Adrenal gland (tissue), 5 donors: ENCODE measurements at regions not wholly inside any gene's neighbourhood (a gene's known extent, or its start where the extent isn't known, plus 50 kb on each side); places are given as distances from the start of the nearest gene placed in this dataset.

Source experiments
- POLR2A ChIP-seq, 2 donors: fragments of 450-650 bp; IDR thresholded peaks; one replicate each; pipeline ENCODE4 v1.6.1; 2017; ENCODE audit warnings: antibody characterized with exemption in 2 of 2, mild to moderate bottlenecking in 2 of 2, moderate library complexity in 1 of 2
- TF ChIP-seq, protein P1 (sequence below), 6 experiments: fragments of 450-650 bp in 4 of 6; fragments of 200-600 bp in 2 of 6; sonication (generic) in 1 of 6; IDR thresholded peaks; 1 replicate in 5 of 6; 2 replicates in 1 of 6; pipeline versions ENCODE4 v1.5.1 to v1.8.0; 2016 to 2021; ENCODE audit warnings: antibody characterized with exemption in 6 of 6, mild to moderate bottlenecking in 2 of 6, moderate library complexity in 1 of 6
- donor health status: DM: no; HTN: no; CAD: no.

DNA sequence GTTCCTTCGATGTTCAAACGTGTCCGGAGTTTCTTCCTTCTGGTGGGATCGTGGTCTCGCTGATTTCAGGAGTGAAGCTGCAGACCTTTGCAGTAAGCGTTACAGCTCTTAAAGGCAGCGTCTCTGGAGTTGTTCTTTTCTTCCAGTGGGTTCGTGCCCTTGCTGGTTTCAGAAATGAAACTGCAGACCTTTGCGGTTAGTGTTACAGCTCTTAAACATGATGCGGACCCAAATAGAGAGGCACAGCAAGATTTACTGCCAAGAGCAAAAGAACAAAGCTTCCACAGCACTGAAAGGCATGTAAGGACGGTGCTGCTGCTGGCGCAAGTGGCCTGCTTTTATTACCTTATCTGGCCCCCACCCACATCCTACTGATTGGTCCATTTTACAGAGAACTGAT is 931.4 kb downstream of the IPMK start:
- TF ChIP-seq, protein P1, sequence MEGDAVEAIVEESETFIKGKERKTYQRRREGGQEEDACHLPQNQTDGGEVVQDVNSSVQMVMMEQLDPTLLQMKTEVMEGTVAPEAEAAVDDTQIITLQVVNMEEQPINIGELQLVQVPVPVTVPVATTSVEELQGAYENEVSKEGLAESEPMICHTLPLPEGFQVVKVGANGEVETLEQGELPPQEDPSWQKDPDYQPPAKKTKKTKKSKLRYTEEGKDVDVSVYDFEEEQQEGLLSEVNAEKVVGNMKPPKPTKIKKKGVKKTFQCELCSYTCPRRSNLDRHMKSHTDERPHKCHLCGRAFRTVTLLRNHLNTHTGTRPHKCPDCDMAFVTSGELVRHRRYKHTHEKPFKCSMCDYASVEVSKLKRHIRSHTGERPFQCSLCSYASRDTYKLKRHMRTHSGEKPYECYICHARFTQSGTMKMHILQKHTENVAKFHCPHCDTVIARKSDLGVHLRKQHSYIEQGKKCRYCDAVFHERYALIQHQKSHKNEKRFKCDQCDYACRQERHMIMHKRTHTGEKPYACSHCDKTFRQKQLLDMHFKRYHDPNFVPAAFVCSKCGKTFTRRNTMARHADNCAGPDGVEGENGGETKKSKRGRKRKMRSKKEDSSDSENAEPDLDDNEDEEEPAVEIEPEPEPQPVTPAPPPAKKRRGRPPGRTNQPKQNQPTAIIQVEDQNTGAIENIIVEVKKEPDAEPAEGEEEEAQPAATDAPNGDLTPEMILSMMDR (IDR thresholded peaks at IDR 0.05) = no peak
- TF ChIP-seq POLR2A (IDR thresholded peaks at IDR 0.05) = no peak
